Duodenal mucosa (tissue), 2 donors: ENCODE measurements at regions not wholly inside any gene's neighbourhood (a gene's known extent, or its start where the extent isn't known, plus 50 kb on each side); places are given as distances from the start of the nearest gene placed in this dataset.
"Not testable (repeated sequence)": the region's sequence is repeated elsewhere in the genome, so short reads cannot be mapped to it uniquely, and the experiment has no call there.

ENCODE experiments used
- H3K27ac ChIP-seq: one replicate; pipeline ENCODE4 v1.7.0; 2013; ENCODE audit warnings: low read depth, low read length
- H3K27me3 ChIP-seq, 2 donors: one replicate each; pipeline ENCODE4 v1.7.0; 2013; ENCODE audit warnings: low read length in 2 of 2, control low read depth in 1 of 2; ENCODE audit not compliant: insufficient read depth in 2 of 2, control insufficient read depth in 1 of 2
- H3K36me3 ChIP-seq, 2 donors: one replicate each; pipeline ENCODE4 v1.7.0; 2013; ENCODE audit warnings: low read length in 2 of 2, control low read depth in 1 of 2; ENCODE audit not compliant: insufficient read depth in 2 of 2, control insufficient read depth in 1 of 2
- H3K4me1 ChIP-seq, 2 donors: one replicate each; pipeline ENCODE4 v1.7.0; 2013; ENCODE audit warnings: low read length in 2 of 2, control low read depth in 1 of 2; ENCODE audit not compliant: insufficient read depth in 2 of 2, control insufficient read depth in 1 of 2
- H3K4me3 ChIP-seq, 2 donors: one replicate each; pipeline ENCODE4 v1.7.0; 2013; ENCODE audit warnings: low read length in 2 of 2, low read depth in 1 of 2
- H3K9ac ChIP-seq, 2 donors: one replicate each; pipeline ENCODE4 v1.7.0; 2013; ENCODE audit warnings: low read length in 2 of 2, low read depth in 1 of 2
- H3K9me3 ChIP-seq, 2 donors: one replicate each; pipeline ENCODE4 v1.7.0; 2013; ENCODE audit warnings: low read length in 2 of 2, control low read depth in 1 of 2; ENCODE audit not compliant: control insufficient read depth in 1 of 2

DNA sequence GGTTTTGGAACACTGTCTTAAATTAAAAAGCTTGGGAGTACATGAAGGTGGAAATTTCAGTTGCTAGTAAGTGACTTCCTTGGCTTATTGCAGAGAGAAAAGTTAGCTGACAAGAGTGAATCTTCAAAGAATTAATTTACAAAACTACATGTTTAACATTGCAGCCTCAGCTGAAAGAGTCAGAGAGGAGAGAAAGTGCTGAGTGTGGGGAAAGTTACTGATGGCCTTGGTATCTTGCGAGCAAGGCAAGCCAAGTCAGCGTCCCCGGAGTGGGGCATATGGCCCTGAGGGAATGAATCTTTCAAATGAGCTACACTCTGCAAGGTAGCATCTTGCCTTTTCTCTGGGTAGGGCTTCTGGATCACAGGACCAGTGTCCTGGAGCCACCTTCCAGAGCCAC, 131.3 kb downstream of the LPIN1 start:
- H3K27me3 ChIP-seq = no peaks in the 10 kb centered on the region
- no peak overlapping the region for H3K9ac ChIP-seq
- H3K36me3 ChIP-seq = no peaks in the 10 kb centered on the region
- H3K4me3 ChIP-seq = no peak overlapping the region
- no peak overlapping the region for H3K27ac ChIP-seq
- H3K9me3 ChIP-seq = no peaks in the 10 kb centered on the region
- H3K4me1 ChIP-seq = peaks cover 0 to 6% of the 10 kb centered on the region in 2 donors

DNA sequence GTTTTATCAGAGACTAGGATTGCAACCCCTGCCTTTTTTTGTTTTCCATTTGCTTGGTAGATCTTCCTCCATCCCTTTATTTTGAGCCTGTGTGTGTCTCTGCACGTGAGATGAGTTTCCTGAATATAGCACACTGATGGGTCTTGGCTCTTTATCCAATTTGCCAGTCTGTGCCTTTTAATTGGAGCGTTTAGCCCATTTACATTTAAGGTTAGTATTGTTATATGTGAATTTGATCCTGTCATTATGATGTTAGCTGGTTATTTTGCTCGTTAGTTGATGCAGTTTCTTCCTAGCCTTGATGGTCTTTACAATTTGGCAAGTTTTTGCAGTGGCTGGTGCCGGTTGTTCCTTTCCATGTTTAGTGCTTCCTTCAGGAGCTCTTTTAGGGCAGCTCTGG, 138.8 kb downstream of the LPIN1 start:
- H3K9ac ChIP-seq, H3K4me1 ChIP-seq, H3K4me3 ChIP-seq, H3K27me3 ChIP-seq, H3K9me3 ChIP-seq, H3K36me3 ChIP-seq, H3K27ac ChIP-seq: not testable (repeated sequence)

DNA sequence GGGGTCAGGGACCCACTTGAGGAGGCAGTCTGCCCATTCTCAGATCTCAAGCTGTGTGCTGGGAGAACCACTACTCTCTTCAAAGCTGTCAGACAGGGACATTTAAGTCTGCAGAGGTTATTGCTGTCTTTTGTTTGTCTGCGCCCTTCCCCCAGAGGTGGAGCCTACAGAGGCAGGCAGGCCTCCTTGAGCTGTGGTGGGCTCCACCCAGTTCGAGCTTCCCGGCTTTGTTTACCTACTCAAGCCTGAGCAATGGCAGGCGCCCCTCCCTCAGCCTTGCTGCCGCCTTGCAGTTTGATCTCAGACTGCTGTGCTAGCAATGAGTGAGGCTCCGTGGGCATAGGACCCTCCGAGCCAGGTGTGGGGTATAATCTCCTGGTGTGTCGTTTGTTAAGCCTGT, 140.5 kb downstream of the LPIN1 start:
- not testable (repeated sequence) for H3K9ac ChIP-seq, H3K9me3 ChIP-seq, H3K36me3 ChIP-seq, H3K4me3 ChIP-seq, H3K27me3 ChIP-seq, H3K4me1 ChIP-seq, H3K27ac ChIP-seq

DNA sequence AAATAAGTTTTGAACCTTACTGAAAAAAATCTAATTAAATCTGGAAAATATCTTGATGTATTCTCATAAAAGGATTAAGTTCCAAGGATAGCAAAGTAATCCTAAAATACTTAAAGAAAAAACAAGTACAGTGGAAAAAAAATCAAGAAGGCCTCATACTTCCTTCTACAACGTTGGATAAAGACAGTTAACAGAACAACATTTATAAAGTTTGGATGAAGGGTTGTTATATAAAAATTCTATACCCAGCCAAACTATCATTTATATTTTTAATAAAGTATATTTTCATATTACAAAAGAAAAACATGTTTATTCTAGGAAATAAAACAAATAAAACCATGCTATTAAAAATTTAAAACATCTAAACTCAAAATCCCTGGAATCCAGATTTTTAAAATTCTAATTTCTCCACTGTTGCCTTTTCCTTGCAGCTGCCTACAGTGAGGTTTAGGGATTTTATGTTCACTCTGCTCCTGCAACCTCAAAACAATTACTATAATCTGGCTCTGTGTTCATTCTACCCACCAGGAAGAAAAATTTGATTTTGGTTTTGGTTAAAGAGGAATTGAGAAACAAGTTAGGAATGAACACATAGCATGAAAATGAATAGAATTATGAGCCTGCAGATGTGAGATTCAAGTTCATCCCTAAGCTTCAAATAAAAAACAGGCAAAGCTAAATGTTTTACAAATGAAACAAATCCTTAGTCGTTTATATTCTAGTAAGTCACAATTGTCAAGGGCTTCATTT, 142.8 kb downstream of the LPIN1 start:
- Histone ChIP-seq H3K27me3 (no peaks in the 10 kb centered on the region), H3K9me3 (no peaks in the 10 kb centered on the region), H3K4me3 (no peak overlapping the region), H3K27ac (no peak overlapping the region), H3K9ac (no peak overlapping the region), H3K36me3 (no peaks in the 10 kb centered on the region), H3K4me1 (no peaks in the 10 kb centered on the region)

DNA sequence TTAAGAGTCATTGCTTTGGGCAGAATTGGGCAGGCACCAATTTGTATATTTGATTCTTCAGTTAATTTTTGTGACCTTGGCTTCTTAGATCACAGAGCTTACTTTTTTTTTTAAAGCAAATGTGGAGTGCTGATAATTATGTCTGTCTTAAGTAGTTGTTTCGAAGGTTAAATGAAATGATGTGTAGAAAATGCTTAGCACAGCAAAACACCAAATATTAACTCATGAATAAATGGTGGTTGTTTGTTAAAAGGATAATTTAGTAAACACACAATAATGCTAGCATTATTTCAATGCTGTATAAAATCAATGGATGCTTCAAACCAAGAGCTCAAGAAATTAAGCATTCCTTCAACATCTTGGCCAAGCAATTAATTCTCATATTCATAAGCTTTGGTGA, 143.4 kb downstream of the LPIN1 start:
- no peaks in the 10 kb centered on the region for H3K36me3 ChIP-seq
- H3K27me3 ChIP-seq = no peaks in the 10 kb centered on the region
- no peaks in the 10 kb centered on the region for H3K9me3 ChIP-seq
- no peak overlapping the region for H3K9ac ChIP-seq
- H3K4me3 ChIP-seq = no peak overlapping the region
- H3K4me1 ChIP-seq = no peaks in the 10 kb centered on the region
- no peak overlapping the region for H3K27ac ChIP-seq

DNA sequence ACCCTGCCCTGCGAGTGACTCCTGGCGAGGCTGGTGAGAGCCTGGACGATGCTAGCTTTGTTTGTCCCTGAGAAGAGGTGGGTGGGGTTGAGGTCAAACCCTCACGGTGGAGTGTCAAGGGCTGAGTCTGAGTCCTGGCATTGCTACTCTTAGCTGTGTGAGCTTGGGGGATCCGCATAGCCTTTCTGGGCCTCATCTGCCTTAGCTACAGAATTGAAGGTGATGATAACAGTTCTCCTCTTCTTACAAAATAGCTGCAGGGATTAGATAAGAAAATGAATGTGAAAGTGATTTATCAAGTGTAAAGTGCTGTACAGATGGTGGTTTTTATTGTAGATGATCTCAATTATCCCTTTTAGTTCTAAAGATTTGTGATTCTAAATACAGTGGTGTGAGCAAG, 144.6 kb downstream of the LPIN1 start:
- no peak overlapping the region for H3K4me3 ChIP-seq
- no peak overlapping the region for H3K9ac ChIP-seq
- no peak overlapping the region for H3K27ac ChIP-seq
- H3K36me3 ChIP-seq = no peaks in the 10 kb centered on the region
- H3K4me1 ChIP-seq = no peaks in the 10 kb centered on the region
- H3K9me3 ChIP-seq = no peaks in the 10 kb centered on the region
- no peaks in the 10 kb centered on the region for H3K27me3 ChIP-seq

DNA sequence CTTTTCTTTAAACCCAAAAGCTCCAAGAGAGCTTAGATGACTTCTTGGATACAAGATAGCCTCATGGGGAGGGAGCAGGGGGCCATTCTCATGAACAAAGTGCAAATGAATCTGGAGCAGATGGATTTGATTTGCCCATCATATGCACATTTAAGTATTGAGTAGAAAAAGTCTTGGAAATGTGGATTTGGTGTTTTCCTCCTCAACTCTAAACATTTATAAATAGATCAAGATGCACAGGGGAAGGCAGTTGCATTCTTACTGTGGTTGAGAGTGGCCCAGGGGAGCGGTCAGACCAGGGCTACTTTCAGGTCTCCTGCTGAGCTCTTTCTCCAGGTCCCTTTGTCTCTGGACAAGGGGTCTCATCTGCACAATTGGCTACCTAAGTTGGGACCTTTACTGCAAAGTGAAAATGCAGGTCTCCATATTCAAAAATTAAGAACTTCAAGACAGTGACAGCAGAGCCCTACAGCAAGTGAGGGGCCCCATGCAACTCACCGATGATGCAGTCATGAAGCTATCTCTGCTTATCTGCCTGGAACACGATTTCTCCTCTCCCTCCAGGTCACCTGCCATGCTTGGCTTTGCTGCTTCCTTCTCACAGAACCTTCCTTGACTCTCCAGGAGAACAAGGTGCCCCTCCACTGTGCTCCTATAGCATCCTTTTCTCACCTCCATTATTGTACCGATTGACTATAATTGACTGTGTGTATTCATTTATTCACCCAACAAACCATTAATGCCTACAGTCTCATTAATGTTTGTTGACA, 145.4 kb downstream of the LPIN1 start:
- no peaks in the 10 kb centered on the region for H3K4me1 ChIP-seq
- H3K27ac ChIP-seq = no peak overlapping the region
- no peaks in the 10 kb centered on the region for H3K36me3 ChIP-seq
- H3K27me3 ChIP-seq = no peaks in the 10 kb centered on the region
- no peak overlapping the region for H3K4me3 ChIP-seq
- no peak overlapping the region for H3K9ac ChIP-seq
- no peaks in the 10 kb centered on the region for H3K9me3 ChIP-seq

DNA sequence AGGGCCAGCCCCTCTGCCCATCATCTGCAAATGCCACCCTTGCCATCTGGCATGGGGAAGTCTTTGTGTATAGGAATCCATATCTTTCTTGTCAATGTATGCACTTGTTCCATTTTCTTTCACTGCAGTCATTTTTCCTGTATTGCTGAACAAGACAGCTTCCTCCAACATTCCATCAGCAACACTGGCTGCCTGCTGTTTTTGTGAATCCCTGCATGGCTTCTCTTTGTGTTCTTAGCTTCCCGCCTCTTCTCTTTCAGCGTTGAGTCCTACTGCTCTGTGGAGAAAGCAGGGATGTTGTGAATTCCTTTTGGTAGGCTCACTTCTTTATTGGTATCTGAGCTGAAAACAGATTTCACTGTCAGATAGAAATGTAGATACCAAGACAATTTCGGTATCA, 150.0 kb downstream of the LPIN1 start:
- Histone ChIP-seq H3K9ac (no peak overlapping the region), H3K9me3 (no peaks in the 10 kb centered on the region), H3K27me3 (no peaks in the 10 kb centered on the region), H3K36me3 (no peaks in the 10 kb centered on the region), H3K4me3 (no peak overlapping the region), H3K27ac (no peak overlapping the region), H3K4me1 (no peaks in the 10 kb centered on the region)

DNA sequence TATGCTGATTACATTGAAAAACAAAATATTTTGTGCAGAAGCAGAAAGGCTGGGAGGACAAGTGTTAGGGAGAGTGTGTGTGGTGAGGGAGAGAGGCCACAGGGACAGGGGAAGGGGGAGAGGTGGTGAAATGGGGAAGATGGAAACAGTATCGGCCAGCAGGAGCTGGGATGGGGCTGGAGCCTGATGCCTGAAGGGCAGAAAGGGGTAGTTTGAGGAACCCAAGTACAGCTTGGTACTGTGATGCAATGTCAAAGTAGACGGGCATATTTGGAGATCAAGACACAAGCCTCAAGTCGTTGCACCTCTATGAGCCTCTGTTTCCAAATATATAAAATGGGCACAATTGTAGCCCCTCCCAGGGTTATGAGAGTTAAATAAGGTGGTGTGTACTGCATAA, 152.1 kb downstream of the LPIN1 start:
- no peaks in the 10 kb centered on the region for H3K4me1 ChIP-seq
- H3K9ac ChIP-seq = no peak overlapping the region
- no peak overlapping the region for H3K27ac ChIP-seq
- no peaks in the 10 kb centered on the region for H3K36me3 ChIP-seq
- H3K27me3 ChIP-seq = no peaks in the 10 kb centered on the region
- H3K9me3 ChIP-seq = no peaks in the 10 kb centered on the region
- H3K4me3 ChIP-seq = no peak overlapping the region

DNA sequence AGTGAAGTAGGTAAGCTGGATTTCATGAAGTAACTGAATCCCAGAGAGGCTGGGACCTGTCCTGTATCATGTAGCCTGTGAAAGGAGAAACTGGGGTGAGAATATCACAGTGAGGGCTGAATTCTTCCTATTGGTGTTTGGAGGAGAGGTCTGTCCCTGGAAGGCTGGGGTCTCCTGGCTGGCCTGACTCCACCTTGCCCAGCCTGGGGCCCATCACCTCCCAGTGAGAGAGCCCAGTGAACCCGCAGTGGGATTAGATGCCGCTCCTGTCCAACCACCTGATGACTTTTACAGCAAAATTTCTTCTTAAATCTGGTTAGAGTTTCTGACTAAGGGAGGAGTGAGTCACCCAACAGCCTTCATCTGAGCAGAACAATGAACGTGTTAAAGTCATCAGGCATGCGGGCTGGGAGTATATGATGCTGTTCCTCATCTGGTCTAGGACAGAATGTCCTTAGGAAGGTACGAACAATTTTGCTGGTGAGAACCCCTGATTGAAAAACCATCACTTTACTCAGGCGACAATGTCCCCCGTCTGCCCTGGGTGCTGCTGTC, 152.9 kb downstream of the LPIN1 start:
- Histone ChIP-seq H3K9me3 (no peaks in the 10 kb centered on the region), H3K36me3 (no peaks in the 10 kb centered on the region), H3K4me3 (no peak overlapping the region), H3K27me3 (no peaks in the 10 kb centered on the region), H3K9ac (no peak overlapping the region), H3K27ac (no peak overlapping the region), H3K4me1 (no peaks in the 10 kb centered on the region)
